Panc1 (cell line): ENCODE measurements at regions not wholly inside any gene's neighbourhood (a gene's known extent, or its start where the extent isn't known, plus 50 kb on each side); places are given as distances from the start of the nearest gene placed in this dataset.

ENCODE experiments used
- ATAC-seq: fragments of 200-7000 bp; cut with Tn5 transposase; 2 replicates; pipeline ENCODE4 v1.9.1; 2020; ENCODE audit warnings: mild to moderate bottlenecking, moderate library complexity
- BruUV-seq: library from RNA; stranded (reverse); fragments of 400-500 nt; replicated peaks from 2 replicates; lab custom pipeline; 2021; lab: Mats Ljungman, UMichigan
- CTCF ChIA-PET: fragments of 300-600 bp; sonication (Branson Sonifier 250); formaldehyde crosslinking; loops from one replicate; lab custom pipeline; 2022; ENCODE audit warnings: antibody characterized with exemption; lab: Charles Lee
- POLR2A ChIA-PET: fragments of 300-600 bp; sonication (Branson Sonifier 250); formaldehyde crosslinking; loops from one replicate; lab custom pipeline; 2022; ENCODE audit warnings: antibody characterized with exemption; lab: Charles Lee
- DNase-seq: peaks from one replicate; pipeline ENCODE4 v3.0.0-alpha.2; 2010; ENCODE audit warnings: low read depth, low spot score
- H3K27ac ChIP-seq: 2 replicates; pipeline ENCODE4 v1.5.1; 2011; ENCODE audit warnings: mild to moderate bottlenecking, low read length, inconsistent platforms
- H3K27me3 ChIP-seq: fragments of 200-500 bp; sonication (Bioruptor generic); 2 replicates; pipeline ENCODE4 v1.6.0; 2014; ENCODE audit warnings: low read length, inconsistent platforms; ENCODE audit not compliant: control insufficient read depth, insufficient read depth
- H3K36me3 ChIP-seq: fragments of 200-500 bp; sonication (Bioruptor generic); 2 replicates; pipeline ENCODE4 v1.5.1; 2014; ENCODE audit warnings: inconsistent platforms, mild to moderate bottlenecking, low read length, moderate library complexity; ENCODE audit not compliant: control insufficient read depth, insufficient read depth
- H3K4me1 ChIP-seq: 2 replicates; pipeline ENCODE4 v1.5.1; 2011; ENCODE audit warnings: inconsistent platforms, mild to moderate bottlenecking, low read length, moderate library complexity; ENCODE audit not compliant: control insufficient read depth, insufficient read depth
- H3K4me3 ChIP-seq, 2 experiments: 2 replicates each; pipeline ENCODE4 v1.5.1; 2011 to 2012; ENCODE audit warnings: low read depth in 2 of 2, low read length in 2 of 2, mild to moderate bottlenecking in 2 of 2, inconsistent platforms in 1 of 2, moderate library complexity in 1 of 2
- H3K9me3 ChIP-seq: fragments of 200-500 bp; sonication (Bioruptor generic); 2 replicates; pipeline ENCODE4 v1.5.1; 2014; ENCODE audit warnings: low read depth, mild to moderate bottlenecking, inconsistent platforms, low read length, moderate library complexity; ENCODE audit not compliant: control insufficient read depth, insufficient read depth
- POLR2AphosphoS5 ChIP-seq: IDR thresholded peaks from 2 replicates; pipeline ENCODE4 v1.6.1; 2012; ENCODE audit warnings: mild to moderate bottlenecking, low read depth, low read length, moderate library complexity
- SIN3A ChIP-seq: IDR thresholded peaks from 2 replicates; pipeline ENCODE4 v1.6.1; 2012; ENCODE audit warnings: low read depth, mild to moderate bottlenecking, low read length, moderate library complexity, borderline replicate concordance; ENCODE audit not compliant: insufficient read depth
- TCF7L2 ChIP-seq: IDR thresholded peaks from 2 replicates; pipeline ENCODE4 v1.6.1; 2011; ENCODE audit warnings: mild to moderate bottlenecking, low read depth, low read length, inconsistent platforms
- in situ Hi-C: cut with HindIII; loops from 2 replicates; pipeline ENCODE4 v1.10.0; 2016; ENCODE audit warnings: low sequenced_read_pairs, low pct_unique_long_range_greater_than_20kb
- intact Hi-C: fragments of 100-400 bp; cut with micrococcal nuclease; formaldehyde crosslinking; loops from one replicate; pipeline ENCODE4 v1.10.0; 2022; ENCODE audit not compliant: unreplicated experiment
- TF ChIP-seq, protein P1 (sequence below): fragments of 450-650 bp; IDR thresholded peaks from 2 replicates; pipeline ENCODE4 v1.5.1; 2017; ENCODE audit warnings: mild to moderate bottlenecking
- TF ChIP-seq, protein P2 (sequence below), 2 experiments: IDR thresholded peaks; 2 replicates each; pipeline ENCODE4 v1.6.1; 2011 to 2012; ENCODE audit warnings: low read depth in 2 of 2, control low read depth in 1 of 2, low read length in 1 of 2, mild to moderate bottlenecking in 1 of 2, moderate library complexity in 1 of 2; ENCODE audit not compliant: insufficient read depth in 1 of 2

DNA sequence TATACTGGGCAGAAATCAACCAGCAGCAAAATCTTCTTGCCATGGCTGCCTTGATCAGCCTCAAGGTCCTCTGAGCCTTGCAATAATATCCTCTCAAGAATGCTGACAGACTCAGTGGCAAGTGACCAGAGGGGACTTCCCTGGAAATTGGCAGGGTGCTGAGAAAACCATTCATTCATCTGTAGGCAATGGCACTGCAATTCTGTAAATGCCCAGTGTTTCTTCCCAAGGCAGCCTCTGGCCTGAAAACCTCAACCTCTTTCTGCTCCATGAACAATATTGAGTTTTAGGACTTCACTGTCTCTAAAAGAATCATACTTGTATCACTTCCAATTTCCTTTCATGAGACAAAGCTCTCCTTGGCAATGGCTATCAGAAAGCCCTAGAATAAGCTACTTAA, 754.3 kb upstream of the TENM3 start:
- Histone ChIP-seq H3K4me1 (no peaks in the 10 kb centered on the region), H3K36me3 (no peaks in the 10 kb centered on the region), H3K9me3 (no peaks in the 10 kb centered on the region), H3K4me3 (no peak overlapping the region), H3K27ac (no peak overlapping the region), H3K27me3 (no peaks in the 10 kb centered on the region)
- no TSS peak for BruUV-seq
- ChIA-PET POLR2A (no interaction called here), CTCF (no interaction called here)
- intact Hi-C loops (no loop called here), in situ Hi-C loops (no loop called here)
- DNase-seq (no peak), ATAC-seq (no peak)
- no peak for TF ChIP-seq TCF7L2
- TF ChIP-seq, protein P1, sequence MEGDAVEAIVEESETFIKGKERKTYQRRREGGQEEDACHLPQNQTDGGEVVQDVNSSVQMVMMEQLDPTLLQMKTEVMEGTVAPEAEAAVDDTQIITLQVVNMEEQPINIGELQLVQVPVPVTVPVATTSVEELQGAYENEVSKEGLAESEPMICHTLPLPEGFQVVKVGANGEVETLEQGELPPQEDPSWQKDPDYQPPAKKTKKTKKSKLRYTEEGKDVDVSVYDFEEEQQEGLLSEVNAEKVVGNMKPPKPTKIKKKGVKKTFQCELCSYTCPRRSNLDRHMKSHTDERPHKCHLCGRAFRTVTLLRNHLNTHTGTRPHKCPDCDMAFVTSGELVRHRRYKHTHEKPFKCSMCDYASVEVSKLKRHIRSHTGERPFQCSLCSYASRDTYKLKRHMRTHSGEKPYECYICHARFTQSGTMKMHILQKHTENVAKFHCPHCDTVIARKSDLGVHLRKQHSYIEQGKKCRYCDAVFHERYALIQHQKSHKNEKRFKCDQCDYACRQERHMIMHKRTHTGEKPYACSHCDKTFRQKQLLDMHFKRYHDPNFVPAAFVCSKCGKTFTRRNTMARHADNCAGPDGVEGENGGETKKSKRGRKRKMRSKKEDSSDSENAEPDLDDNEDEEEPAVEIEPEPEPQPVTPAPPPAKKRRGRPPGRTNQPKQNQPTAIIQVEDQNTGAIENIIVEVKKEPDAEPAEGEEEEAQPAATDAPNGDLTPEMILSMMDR = no peak
- no peak for TF ChIP-seq POLR2AphosphoS5
- TF ChIP-seq, protein P2, sequence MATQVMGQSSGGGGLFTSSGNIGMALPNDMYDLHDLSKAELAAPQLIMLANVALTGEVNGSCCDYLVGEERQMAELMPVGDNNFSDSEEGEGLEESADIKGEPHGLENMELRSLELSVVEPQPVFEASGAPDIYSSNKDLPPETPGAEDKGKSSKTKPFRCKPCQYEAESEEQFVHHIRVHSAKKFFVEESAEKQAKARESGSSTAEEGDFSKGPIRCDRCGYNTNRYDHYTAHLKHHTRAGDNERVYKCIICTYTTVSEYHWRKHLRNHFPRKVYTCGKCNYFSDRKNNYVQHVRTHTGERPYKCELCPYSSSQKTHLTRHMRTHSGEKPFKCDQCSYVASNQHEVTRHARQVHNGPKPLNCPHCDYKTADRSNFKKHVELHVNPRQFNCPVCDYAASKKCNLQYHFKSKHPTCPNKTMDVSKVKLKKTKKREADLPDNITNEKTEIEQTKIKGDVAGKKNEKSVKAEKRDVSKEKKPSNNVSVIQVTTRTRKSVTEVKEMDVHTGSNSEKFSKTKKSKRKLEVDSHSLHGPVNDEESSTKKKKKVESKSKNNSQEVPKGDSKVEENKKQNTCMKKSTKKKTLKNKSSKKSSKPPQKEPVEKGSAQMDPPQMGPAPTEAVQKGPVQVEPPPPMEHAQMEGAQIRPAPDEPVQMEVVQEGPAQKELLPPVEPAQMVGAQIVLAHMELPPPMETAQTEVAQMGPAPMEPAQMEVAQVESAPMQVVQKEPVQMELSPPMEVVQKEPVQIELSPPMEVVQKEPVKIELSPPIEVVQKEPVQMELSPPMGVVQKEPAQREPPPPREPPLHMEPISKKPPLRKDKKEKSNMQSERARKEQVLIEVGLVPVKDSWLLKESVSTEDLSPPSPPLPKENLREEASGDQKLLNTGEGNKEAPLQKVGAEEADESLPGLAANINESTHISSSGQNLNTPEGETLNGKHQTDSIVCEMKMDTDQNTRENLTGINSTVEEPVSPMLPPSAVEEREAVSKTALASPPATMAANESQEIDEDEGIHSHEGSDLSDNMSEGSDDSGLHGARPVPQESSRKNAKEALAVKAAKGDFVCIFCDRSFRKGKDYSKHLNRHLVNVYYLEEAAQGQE (IDR thresholded peaks at IDR 0.05; ENCODE audit: insufficient read depth in 1 of 2, low read depth in 2 of 2, low read length in 1 of 2) = no peak
- no peak for TF ChIP-seq SIN3A

DNA sequence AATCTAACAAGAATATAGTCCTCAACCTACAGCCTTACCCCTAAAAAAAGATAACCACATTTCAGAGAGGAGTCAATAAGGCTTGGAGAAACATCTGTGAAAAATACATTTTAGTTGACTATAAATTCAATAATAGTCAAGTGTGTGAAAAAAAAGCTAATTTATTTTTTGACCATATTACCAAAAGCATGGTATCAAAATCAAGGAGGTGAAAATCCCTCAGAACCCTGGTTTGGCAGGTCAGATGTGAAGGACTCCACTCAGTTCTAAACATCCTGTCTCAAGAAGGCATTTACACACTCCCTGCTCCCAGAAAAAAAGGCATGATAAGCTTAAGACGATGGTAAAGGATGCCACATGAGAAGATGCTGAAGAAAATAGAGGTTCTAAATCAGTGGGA, 745.1 kb upstream of the TENM3 start:
- DNase-seq (no peak), ATAC-seq (no peak)
- intact Hi-C loops (no loop called here), in situ Hi-C loops (no loop called here)
- Histone ChIP-seq H3K4me3 (no peak overlapping the region), H3K36me3 (no peaks in the 10 kb centered on the region), H3K4me1 (no peaks in the 10 kb centered on the region), H3K9me3 (no peaks in the 10 kb centered on the region), H3K27ac (no peak overlapping the region), H3K27me3 (no peaks in the 10 kb centered on the region)
- no TSS peak for BruUV-seq
- ChIA-PET POLR2A (no interaction called here), CTCF (no interaction called here)
- TF ChIP-seq POLR2AphosphoS5 (no peak), SIN3A (no peak), TCF7L2 (no peak)
- TF ChIP-seq, protein P1 = no peak
- TF ChIP-seq, protein P2 (IDR thresholded peaks at IDR 0.05; ENCODE audit: insufficient read depth in 1 of 2, low read depth in 2 of 2, low read length in 1 of 2) = no peak
